HL-60/S4 treated with phorbol 12-myristate 13-acetate at 8.2 ng/mL for 4 days and 3 days (cell line): ENCODE measurements at regions not wholly inside any gene's neighbourhood (a gene's known extent, or its start where the extent isn't known, plus 50 kb on each side); places are given as distances from the start of the nearest gene placed in this dataset.

ENCODE experiments used
- in situ Hi-C: fragments of 300-500 bp; cut with MboI; formaldehyde crosslinking; loops from 2 replicates; pipeline ENCODE4 v1.15.0; 2022; ENCODE audit warnings: low sequenced_read_pairs

DNA sequence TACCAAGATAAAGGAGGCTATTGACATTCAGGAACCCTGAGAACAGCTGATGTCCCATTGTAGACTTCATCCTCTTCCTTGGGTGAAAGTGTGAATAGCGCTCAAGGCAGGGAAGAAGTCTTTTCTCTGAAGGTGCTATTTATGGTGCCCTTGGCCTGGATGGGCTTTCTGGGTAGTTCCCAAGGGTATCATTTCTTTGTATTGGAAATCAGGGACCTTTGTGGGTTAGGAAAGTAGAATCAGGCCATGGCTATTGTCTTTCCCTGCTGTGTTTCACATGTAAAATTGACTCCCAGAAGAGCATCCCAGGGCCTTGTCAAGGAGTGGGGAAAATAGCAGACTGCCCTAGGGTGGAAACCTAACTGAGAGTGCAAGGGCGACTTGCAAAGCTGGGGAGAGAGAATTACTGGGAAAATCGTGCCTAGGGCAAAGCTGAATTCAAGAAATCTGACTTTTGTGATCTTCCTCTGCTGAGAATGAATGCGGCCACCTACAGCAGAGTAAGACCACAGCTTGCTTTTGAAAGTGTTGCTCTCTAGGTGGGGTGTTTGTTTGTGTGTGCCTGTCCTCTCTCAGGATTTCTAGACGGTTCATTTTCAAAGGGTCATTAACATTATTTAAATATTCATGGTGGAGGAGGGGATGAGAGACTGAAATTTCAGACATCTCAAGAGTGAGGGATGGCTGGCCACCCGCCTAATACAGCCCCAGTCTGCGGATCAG lies 160.6 kb downstream of the C9orf152 start:
- in situ Hi-C loops: no loop called here

- in situ Hi-C loops: no loop called here
Measured at GRCh38 chr9:110047955-110048402, 160.0 kb downstream of the C9orf152 start.

DNA sequence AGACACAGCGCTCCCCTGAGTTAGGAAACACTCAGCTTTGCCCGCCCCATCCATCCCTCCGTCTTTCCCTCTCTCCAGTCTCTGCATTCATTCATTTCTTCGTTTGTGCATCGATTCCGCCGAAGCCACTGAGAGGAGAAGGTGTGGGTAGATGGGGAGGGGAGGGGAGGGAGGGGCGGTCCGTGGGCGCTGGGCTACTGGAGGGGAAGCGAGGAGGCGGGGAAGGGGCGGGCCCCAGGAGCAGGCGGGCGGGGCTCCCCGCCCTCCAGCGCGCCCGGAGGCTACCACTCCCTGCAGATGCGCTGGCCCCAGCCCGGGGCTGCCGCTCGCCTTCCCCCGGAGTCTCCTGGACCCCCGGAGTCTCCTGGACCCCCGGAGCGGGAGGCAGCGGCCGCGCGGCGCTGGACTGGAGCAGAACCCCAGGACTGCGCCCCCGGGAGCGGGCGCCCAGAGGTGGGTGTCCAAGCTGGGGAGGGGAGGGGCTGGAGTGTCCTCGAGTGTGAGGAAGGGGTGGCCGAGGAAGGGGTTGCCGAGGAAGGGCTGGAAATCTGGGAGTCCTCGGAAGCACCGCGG lies 159.5 kb downstream of the C9orf152 start:
- in situ Hi-C loops: no loop called here

DNA sequence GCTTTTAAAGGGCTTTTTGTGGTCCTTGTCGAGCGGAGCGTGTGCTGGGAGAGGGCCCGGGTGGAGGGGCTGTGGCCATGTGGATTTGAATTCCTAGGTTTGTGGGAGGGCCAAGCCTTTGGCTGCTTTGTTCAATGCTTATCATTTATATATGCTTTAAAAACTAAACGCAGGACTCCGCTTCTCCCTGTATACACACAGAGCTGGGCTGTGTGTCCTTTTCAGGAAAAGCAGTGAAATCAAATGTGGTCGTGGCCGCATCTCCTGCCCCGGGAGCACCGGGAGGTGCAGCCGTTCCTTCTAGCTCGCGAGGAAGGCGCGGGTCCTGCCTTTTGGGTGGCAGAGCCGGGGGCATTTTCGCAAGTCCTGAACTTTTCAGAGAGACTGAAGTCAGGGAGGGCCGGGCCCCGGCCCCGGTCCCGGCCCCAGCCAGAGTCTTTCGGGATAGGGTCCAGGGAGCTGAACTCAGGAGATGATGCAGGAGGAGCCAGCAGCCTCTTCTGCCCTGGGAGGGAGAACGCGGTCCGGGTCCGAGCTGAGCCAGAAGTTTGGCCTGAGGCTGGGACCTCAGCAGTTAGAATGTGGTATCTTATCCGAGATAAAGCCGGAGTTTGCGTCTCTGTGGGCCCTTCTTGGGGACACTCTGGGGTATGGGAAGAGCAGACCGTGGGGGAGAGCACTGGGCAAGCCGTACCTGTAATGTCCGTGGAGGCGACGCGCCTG lies 158.8 kb downstream of the C9orf152 start:
- in situ Hi-C loops: no loop called here

GRCh38 chr9:110049699-110050450 lies 158.1 kb downstream of the C9orf152 start:
- in situ Hi-C loops: loop anchor here (10.0 kb wide), 1 partner anchor 145 kb away; no protein-coding TSS in a partner anchor

DNA sequence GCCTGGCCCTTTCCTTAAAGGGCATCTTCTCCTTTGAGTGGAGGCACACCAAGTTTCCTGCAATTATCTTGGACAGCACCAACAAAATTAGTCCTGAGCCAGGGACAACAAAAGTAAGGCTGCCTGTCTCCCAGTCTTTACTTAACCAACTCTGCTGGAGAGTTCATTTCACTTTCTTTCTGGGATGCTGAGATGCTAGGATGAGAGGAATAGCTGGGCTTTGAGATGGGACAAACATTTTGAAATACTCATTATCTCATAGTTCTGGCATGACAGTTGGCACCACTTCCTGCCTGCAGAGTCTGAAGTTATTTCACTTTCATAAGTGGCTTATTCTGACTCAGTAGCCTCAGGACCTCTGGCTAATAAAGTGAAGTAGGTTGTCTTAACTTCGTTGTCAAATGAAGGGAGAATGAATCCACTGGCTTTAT lies 157.0 kb downstream of the C9orf152 start:
- in situ Hi-C loops: loop anchor here (10.0 kb wide), 1 partner anchor 146 kb away; no protein-coding TSS in a partner anchor

DNA sequence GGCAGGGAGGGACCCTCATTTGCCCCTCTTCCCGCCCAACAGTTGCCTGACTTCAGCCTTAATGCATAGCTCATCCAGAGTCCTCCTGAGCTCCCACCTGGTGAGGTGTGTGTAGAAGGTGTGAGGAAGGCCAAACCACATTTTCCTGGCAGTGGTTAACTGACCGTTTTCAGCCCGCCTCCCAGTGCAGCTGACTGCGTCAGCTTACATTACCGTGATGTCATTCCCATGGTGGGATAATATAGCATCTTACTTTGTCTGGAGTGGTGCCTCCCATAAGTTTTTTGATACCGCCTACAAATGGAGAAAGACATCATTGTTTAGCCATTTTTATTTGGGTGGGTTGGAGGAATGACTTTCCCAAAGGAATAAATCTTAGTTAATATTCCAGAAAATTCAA lies 151.9 kb downstream of the C9orf152 start:
- in situ Hi-C loops: loop anchor here (10.0 kb wide), 1 partner anchor 151 kb away; no protein-coding TSS in a partner anchor

DNA sequence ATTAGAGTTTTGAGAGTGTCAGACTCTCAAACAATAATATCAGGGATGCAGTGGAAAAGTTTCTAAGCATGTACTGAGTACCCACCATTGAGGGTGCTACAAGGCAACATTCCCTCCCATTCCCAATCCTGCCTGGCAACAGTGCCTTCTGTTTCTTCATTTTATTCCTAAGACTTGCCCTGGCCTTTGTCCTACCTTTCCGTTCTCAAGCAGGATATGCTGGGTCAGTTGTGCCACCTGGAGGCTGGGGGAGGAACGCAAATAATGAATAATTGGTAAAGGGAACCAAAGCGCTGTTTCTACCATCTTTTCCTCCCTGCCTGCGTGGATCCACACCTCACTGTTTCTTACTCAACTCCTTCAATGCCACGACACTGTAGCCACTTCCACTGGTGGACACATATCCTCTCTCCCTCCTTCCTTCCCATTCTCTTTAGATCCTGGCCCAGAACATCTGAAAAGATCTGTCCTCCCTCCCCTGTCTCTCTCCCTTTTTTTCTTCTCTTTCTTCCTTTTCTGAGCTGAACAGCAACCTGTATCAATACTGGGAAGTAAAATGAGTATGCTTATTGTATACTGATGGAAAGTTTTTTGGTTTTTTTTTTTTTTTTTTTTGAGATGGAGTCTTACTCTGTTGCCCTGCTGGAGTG lies 149.5 kb downstream of the C9orf152 start:
- in situ Hi-C loops: loop anchor here (10.0 kb wide), 1 partner anchor 154 kb away; no protein-coding TSS in a partner anchor

DNA sequence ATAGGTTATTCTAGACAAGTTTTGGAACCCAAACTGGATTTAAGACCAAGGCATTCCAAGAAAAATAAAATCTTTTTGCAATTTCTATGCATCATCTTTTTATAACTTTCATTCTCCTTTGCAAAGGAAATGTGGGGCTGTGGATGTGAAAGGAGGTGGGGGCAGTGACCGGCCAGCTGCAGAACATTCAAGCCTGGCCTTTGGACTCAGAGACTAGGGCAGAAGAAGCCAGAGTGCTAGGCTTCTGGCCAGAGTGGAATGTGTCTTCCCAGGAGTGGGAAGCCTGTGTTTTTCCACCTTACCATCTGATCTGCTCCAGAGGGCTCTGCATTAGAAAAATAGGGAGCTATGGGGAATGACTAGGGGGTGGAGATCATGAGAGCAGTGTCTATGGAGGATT lies 148.5 kb downstream of the C9orf152 start:
- in situ Hi-C loops: loop anchor here (10.0 kb wide), 1 partner anchor 155 kb away; no protein-coding TSS in a partner anchor

GRCh38 chr9:110064803-110065202 lies 143.2 kb downstream of the C9orf152 start:
- in situ Hi-C loops: no loop called here

GRCh38 chr9:110065532-110065931 lies 142.4 kb downstream of the C9orf152 start:
- in situ Hi-C loops: no loop called here

GRCh38 chr9:110066929-110067716 lies 140.8 kb downstream of the C9orf152 start:
- in situ Hi-C loops: no loop called here

DNA sequence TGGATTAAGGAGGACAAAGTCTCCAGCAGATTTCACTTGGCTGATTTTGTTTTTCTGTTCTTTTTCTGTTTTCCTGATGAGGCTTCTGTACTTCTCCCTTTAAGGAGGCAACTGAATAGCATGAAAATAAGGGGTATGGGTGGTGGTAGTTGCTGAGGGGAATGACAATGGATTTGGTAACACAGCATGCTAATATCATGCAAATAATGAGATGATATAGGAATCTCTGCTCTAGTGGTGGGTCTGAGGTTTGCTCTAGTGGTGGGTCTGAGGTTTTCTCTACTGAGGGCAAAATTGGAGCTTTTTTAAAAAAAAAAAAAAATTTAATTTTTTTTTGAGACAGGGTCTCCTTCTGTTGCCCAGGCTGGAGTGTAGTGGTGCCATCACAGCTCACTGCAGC lies 139.7 kb downstream of the C9orf152 start:
- in situ Hi-C loops: no loop called here

DNA sequence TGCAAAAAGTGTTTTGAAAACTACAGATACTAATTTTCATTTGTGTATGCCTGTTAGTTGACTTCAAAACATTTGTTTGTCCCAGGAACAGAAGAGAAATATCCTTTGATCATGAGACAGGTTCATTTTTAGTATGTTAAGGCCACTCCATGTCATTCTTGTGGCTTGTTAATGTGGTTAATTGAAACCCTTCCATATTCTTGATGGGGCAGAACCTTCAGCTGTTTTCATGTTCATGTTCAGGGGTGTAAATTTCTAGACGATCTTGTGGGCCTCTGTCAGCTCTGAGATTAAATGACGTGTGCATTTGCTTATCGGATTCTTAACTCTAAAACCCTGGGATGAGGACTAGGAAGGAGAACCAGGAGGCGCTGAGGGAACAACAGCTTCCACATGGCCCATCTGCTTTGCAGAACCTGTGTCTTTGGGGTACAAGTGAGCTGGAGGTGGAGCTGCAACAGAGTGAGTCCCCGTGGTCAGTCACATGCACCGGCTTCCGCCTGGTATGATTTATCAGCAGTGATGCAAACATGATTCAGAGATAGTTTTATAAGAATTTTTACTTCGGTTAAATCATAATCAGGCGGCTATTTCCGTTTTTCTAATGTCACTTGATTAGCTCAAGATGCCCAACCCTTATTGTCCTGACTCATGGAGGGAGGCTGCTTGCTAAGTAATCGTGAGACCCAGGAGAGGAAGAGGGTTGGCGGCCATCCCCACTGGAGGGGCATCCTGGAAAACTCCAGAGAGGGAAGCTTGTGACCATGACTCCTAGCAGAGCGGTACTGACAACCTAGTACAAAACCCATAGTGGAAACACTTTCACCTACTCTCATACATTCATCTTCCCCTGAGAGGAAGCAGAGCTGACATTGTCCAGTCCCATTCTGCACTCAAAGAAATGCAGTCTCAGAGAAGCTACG lies 138.4 kb downstream of the C9orf152 start:
- in situ Hi-C loops: no loop called here

DNA sequence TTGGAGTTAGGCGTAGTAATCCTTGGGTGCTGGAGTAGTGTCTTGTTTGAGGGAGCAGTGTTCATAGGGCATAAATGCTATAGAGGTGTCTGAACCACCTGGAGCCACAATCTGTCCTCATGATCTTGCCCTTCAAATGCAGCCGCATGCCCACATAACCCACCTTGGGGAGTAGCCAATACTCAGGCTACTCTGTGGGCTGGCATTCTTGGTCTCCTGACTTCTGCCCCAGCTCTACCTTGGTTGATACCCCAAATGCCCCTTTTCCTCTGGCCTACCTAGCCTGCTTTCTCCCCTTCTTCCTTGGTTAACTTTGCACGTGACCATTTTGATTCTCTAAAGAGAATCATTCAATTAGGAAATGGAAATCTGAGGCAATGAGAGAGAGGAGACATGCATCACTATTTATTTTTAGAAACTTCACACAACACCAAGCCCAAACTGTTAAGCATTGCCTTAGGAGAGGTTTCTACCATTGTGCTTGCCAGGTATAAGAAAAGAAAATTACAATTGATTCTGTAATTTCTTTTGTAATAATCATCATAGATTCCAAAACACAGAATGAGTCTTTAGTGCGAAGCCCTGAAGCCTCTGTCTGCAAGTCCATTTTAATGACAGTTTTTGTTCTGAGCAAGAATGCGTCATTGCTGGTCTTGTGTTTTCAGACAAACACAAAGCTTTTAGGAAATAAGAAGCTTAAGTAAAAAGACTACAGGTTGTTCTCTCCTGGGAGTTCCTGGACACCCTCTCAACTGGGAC lies 135.2 kb downstream of the C9orf152 start:
- in situ Hi-C loops: no loop called here

- in situ Hi-C loops: no loop called here
Measured at GRCh38 chr9:110073356-110073905, 134.5 kb downstream of the C9orf152 start.

GRCh38 chr9:110076894-110077725 lies 130.8 kb downstream of the C9orf152 start:
- in situ Hi-C loops: no loop called here
